ENCODE measurements at regions not wholly inside any gene's neighbourhood (a gene's known extent, or its start where the extent isn't known, plus 50 kb on each side); places are given as distances from the start of the nearest gene placed in this dataset.

DNA sequence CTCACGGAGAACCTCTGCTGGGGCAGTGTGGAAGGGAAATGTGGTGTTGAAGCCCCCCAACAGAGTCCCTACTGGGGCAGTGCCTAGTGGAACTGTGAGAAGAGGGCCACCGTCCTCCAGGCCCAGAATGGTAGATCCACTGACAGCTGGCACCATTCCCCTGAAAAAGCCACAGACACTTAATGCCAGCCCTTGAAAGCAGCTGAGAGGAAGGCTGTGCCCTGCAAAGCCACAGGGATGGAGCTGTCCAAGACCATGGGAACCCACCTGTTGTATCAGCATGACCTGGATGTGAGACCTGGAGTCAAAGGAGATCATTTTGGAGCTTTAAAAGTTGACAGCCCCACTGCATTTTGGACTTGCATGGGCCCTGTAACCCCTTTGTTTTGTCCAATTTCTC is 363.5 kb upstream of the PRICKLE1 start:
- no peak for DNase-seq (ENCODE audit: low spot score in 2 of 2)
- WGBS, 2 donors: 79 to 89% methylated on average over 2 of the region's 2 CpGs
- no peak for TF ChIP-seq POLR2A (IDR thresholded peaks at IDR 0.05)
- TF ChIP-seq, protein P1, sequence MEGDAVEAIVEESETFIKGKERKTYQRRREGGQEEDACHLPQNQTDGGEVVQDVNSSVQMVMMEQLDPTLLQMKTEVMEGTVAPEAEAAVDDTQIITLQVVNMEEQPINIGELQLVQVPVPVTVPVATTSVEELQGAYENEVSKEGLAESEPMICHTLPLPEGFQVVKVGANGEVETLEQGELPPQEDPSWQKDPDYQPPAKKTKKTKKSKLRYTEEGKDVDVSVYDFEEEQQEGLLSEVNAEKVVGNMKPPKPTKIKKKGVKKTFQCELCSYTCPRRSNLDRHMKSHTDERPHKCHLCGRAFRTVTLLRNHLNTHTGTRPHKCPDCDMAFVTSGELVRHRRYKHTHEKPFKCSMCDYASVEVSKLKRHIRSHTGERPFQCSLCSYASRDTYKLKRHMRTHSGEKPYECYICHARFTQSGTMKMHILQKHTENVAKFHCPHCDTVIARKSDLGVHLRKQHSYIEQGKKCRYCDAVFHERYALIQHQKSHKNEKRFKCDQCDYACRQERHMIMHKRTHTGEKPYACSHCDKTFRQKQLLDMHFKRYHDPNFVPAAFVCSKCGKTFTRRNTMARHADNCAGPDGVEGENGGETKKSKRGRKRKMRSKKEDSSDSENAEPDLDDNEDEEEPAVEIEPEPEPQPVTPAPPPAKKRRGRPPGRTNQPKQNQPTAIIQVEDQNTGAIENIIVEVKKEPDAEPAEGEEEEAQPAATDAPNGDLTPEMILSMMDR (IDR thresholded peaks at IDR 0.05): no peak
- H3K4me3 ChIP-seq (ENCODE audit: low read depth, poor library complexity, severe bottlenecking): no peak overlapping the region
- intact Hi-C loops (cut with DNase I; ENCODE audit: low total_unique reads): no loop called here

DNA sequence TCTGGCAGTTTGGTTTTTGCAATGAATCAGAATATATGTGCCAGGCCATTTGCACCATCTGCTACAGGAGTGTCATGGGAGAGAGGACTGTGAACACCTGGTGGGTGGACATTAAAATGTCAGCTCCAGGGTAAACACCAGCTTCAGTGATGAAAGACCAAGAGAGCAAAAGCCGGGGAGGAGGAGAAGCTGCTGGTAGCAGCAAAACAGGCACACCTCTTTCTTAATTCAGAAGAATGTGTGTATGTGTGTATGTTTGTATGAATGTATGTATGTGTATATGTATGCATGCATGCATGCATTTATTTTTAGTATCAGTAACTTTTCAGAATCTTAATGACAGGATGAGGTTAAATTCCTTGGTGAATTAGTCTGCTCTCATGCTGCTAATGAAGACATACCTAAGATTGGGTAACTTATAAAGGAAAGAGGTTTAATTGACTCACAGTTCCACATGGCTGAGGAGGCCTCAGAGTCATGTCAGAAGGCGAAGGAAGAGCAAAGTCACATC is 357.4 kb upstream of the PRICKLE1 start:
- TF ChIP-seq, protein P1 (IDR thresholded peaks at IDR 0.05): no peak
- TF ChIP-seq POLR2A (IDR thresholded peaks at IDR 0.05): no peak
- intact Hi-C loops (cut with DNase I; ENCODE audit: low total_unique reads): no loop called here
- H3K4me3 ChIP-seq (ENCODE audit: low read depth, poor library complexity, severe bottlenecking): no peak overlapping the region
- DNase-seq (ENCODE audit: low spot score in 2 of 2): no peak
- WGBS, 2 donors: 77 to 78% methylated on average over 2 of the region's 2 CpGs

DNA sequence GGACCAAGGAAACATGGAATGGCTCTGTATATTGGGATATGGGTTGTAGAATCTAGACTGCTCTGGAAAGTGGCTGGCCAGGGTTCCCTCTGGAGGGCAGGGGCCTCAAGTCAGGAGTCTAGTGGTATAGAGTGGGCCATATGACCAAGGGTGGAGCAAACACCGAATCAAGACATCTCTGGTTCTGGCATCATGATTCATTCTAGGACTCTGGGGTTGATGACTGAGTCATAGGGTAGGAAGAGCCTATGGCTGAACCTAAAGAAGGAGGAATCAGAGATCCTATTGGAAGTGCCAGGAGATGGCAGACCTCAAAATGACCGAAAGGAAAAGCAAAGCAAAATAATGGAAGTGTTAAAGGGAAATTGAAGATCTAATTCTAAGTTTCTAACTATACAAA is 356.4 kb upstream of the PRICKLE1 start:
- no peak for TF ChIP-seq POLR2A (IDR thresholded peaks at IDR 0.05)
- TF ChIP-seq, protein P1 (IDR thresholded peaks at IDR 0.05): no peak
- WGBS, 2 donors: 70 to 84% methylated on average over 2 of the region's 2 CpGs
- no peak for DNase-seq (ENCODE audit: low spot score in 2 of 2)
- no peak overlapping the region for H3K4me3 ChIP-seq (ENCODE audit: low read depth, poor library complexity, severe bottlenecking)
- intact Hi-C loops (cut with DNase I; ENCODE audit: low total_unique reads): no loop called here

DNA sequence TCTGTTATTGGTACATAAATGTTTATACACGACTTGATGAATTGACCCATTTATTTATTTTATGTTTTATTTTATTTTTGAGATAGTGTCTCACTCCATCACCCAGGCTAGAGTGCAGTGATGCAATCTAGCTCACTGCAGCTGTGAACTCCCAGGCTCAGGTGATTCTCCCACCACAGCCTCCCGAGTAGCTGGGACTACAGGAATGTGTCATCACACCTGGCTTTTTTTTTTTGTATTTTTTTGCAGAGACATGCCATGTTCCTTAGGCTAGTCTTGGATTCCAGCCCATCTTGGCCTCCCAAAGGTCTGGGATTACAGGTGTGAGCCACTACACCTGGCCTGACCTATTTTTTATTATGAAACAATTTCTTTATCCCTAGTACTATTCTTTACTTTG is 355.0 kb upstream of the PRICKLE1 start:
- WGBS, 2 donors: 76 to 81% methylated on average over 2 of the region's 2 CpGs
- TF ChIP-seq, protein P1 (IDR thresholded peaks at IDR 0.05): no peak
- no peak for TF ChIP-seq POLR2A (IDR thresholded peaks at IDR 0.05)
- H3K4me3 ChIP-seq (ENCODE audit: low read depth, poor library complexity, severe bottlenecking): no peak overlapping the region
- no peak for DNase-seq (ENCODE audit: low spot score in 2 of 2)
- intact Hi-C loops (cut with DNase I; ENCODE audit: low total_unique reads): no loop called here

DNA sequence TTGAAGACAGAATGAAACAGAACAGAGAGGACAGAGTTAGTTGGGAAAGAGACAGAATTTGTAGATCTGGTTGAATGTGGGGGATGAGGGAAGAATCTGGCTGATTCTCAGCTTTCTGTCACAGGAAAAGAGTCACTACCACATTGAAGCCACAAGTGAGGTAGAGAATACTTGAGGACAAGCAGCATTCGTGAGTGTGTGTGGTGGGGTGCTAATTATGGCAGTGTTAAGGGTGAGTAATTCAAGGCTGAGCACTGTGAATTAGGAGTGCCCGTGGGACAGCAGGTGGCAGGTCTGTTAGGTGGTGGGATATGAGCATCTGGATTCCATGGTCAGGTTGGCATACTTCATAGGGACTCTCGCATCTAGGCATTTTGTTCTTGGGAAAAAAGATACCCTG is 347.4 kb upstream of the PRICKLE1 start:
- WGBS, 2 donors: 72 to 76% methylated on average over 3 of the region's 3 CpGs
- H3K4me3 ChIP-seq (ENCODE audit: low read depth, poor library complexity, severe bottlenecking): no peak overlapping the region
- DNase-seq (ENCODE audit: low spot score in 2 of 2): no peak
- intact Hi-C loops (cut with DNase I; ENCODE audit: low total_unique reads): no loop called here
- no peak for TF ChIP-seq POLR2A (IDR thresholded peaks at IDR 0.05)
- TF ChIP-seq, protein P1 (IDR thresholded peaks at IDR 0.05): no peak

DNA sequence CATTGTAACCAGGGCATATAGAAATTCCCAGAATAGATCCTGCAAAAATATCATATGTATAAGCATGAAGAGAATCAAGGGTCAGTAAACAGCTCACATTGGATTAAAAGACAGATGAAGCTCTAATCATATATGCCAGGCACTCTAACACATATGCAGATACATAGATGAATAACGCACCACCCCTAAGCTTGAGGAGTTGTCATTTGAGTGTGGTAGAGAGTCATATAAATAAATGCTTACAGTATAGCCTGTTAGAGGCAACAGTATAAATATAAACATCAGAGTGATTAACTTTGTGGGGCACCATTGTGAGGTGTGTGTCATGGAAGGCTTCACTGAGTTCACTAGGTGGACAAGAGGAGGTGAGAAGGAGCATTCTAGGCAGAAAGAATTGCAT is 346.7 kb upstream of the PRICKLE1 start:
- intact Hi-C loops (cut with DNase I; ENCODE audit: low total_unique reads): no loop called here
- TF ChIP-seq POLR2A (IDR thresholded peaks at IDR 0.05): no peak
- TF ChIP-seq, protein P1 (IDR thresholded peaks at IDR 0.05): no peak
- H3K4me3 ChIP-seq (ENCODE audit: low read depth, poor library complexity, severe bottlenecking): no peak overlapping the region
- 93 to 96% methylated on average over 1 of the region's 1 CpG for WGBS, 2 donors
- no peak for DNase-seq (ENCODE audit: low spot score in 2 of 2)
